ENCODE measurements at regions not wholly inside any gene's neighbourhood (a gene's known extent, or its start where the extent isn't known, plus 50 kb on each side); places are given as distances from the start of the nearest gene placed in this dataset.

- no peak overlapping the region for H3K4ac ChIP-seq (replicated peaks; ENCODE audit: insufficient read length, low read depth, low read length)
- H3K56ac ChIP-seq (replicated peaks; ENCODE audit: insufficient read length, low read depth, low read length) = no peak overlapping the region
- DNase-seq (ENCODE audit: low read depth in 1 of 2, low spot score in 2 of 2) (no peak), FAIRE-seq (no peak)
- WGBS, 2 experiments (ENCODE audit: extremely low coverage in 1 of 2, insufficient coverage in 1 of 2, insufficient read length in 1 of 2, insufficient replicate concordance in 2 of 2, low coverage in 1 of 2, low lambda C conversion rate in 2 of 2, missing lambda C conversion rate in 1 of 2) = 92% methylated on average over 4 of the region's 6 CpGs; no CpG with 5 or more reads in 1 of the 2 experiments
- H4K20me1 ChIP-seq (replicated peaks in 1 of 2; ENCODE audit: control insufficient read depth in 1 of 2, insufficient read depth in 2 of 2, low read length in 2 of 2) = no peaks in the 10 kb centered on the region
- no peak overlapping the region for H2BK20ac ChIP-seq (ENCODE audit: low read length)
- H2AFZ ChIP-seq (ENCODE audit: low read length) = no peak overlapping the region
- H3K23me2 ChIP-seq (ENCODE audit: low read depth, low read length) = no peaks in the 10 kb centered on the region
- peaks cover 3 to 13% (median 9%) of the 10 kb centered on the region in 4 experiments; a peak in 6 of 7 replicates for H3K4me1 ChIP-seq (replicated peaks in 1 of 4; ENCODE audit: control insufficient read depth in 3 of 4, insufficient read depth in 4 of 4, low read length in 3 of 4)
- no peak overlapping the region for H3K4me2 ChIP-seq (ENCODE audit: insufficient read depth in 1 of 2, low read depth in 2 of 2, low read length in 2 of 2)
- no peak overlapping the region for H3K14ac ChIP-seq (ENCODE audit: insufficient read length)
- no peak overlapping the region for H4K8ac ChIP-seq (ENCODE audit: extremely low read depth, insufficient read depth, low read length)
- H3K36me3 ChIP-seq (ENCODE audit: control insufficient read depth in 2 of 4, insufficient read depth in 4 of 4, low read length in 3 of 4) = no peaks in the 10 kb centered on the region
- no peak overlapping the region for H4K91ac ChIP-seq (replicated peaks; ENCODE audit: insufficient read length, low read length)
- H3K9ac ChIP-seq (replicated peaks in 1 of 4; ENCODE audit: extremely low read depth in 1 of 4, low read depth in 3 of 4, low read length in 3 of 4) = no peak overlapping the region
- H2AK5ac ChIP-seq (ENCODE audit: low read depth, low read length) = no peak overlapping the region
- no peak overlapping the region for H3K23ac ChIP-seq (ENCODE audit: insufficient read length)
- H3K9me3 ChIP-seq (ENCODE audit: insufficient read depth in 2 of 2, low read depth in 1 of 2, low read length in 1 of 2) = peaks cover 0 to 3% of the 10 kb centered on the region in 2 experiments; a peak in 2 of 4 replicates
- H3K79me2 ChIP-seq (ENCODE audit: control insufficient read depth in 1 of 2, insufficient read depth in 2 of 2, low read length in 2 of 2) = no peaks in the 10 kb centered on the region; a peak in 1 of 4 replicates
- H3K79me1 ChIP-seq (ENCODE audit: low read depth, low read length) = no peaks in the 10 kb centered on the region
- no peak overlapping the region for H2BK5ac ChIP-seq (ENCODE audit: low read depth, low read length)
- H2BK120ac ChIP-seq (replicated peaks; ENCODE audit: low read depth, low read length) = no peak overlapping the region
- H2BK12ac ChIP-seq (ENCODE audit: low read depth, low read length) = no peak overlapping the region
- no peak overlapping the region for H3K18ac ChIP-seq (ENCODE audit: extremely low read depth, low read length)
- no peaks in the 10 kb centered on the region for H3K27me3 ChIP-seq (replicated peaks in 1 of 4; ENCODE audit: control insufficient read depth in 3 of 4, extremely low read depth in 1 of 4, insufficient read depth in 3 of 4, low read length in 3 of 4)
- ChIA-PET CTCF (ENCODE audit: partially characterized antibody) (no interaction called here), POLR2A (ENCODE audit: partially characterized antibody) (no interaction called here)
- H3K27ac ChIP-seq (ENCODE audit: low read depth, low read length) = no peak overlapping the region
- TF ChIP-seq EGR1 (IDR thresholded peaks at IDR 0.05; ENCODE audit: borderline replicate concordance, low read depth, low read length) (no peak), RNF2 (IDR thresholded peaks at IDR 0.05; ENCODE audit: borderline replicate concordance, low read depth, low read length, missing control alignments, poor library complexity, severe bottlenecking) (no peak), HDAC6 (IDR thresholded peaks at IDR 0.05; ENCODE audit: low read depth, low read length) (no peak), TBP (IDR thresholded peaks at IDR 0.05; ENCODE audit: low read depth, low read length) (no peak), RFX5 (IDR thresholded peaks at IDR 0.05; ENCODE audit: borderline replicate concordance, low read depth, low read length) (no peak), NRF1 (IDR thresholded peaks at IDR 0.05; ENCODE audit: low read depth, low read length) (no peak)
- no peak overlapping the region for H2BK15ac ChIP-seq (ENCODE audit: low read length)
- H3K4me3 ChIP-seq (ENCODE audit: extremely low read depth in 1 of 4, insufficient read depth in 2 of 4, low read depth in 3 of 4, low read length in 4 of 4) = no peak overlapping the region
- H4K5ac ChIP-seq (ENCODE audit: insufficient read length, low read depth, low read length) = no peak overlapping the region
Observed at GRCh38 chr18:76592096-76592495, 97.1 kb upstream of the ZNF516 start.

All from H1 (cell line).